ENCODE measurements at regions not wholly inside any gene's neighbourhood (a gene's known extent, or its start where the extent isn't known, plus 50 kb on each side); places are given as distances from the start of the nearest gene placed in this dataset.

- TF ChIP-seq, protein P1, sequence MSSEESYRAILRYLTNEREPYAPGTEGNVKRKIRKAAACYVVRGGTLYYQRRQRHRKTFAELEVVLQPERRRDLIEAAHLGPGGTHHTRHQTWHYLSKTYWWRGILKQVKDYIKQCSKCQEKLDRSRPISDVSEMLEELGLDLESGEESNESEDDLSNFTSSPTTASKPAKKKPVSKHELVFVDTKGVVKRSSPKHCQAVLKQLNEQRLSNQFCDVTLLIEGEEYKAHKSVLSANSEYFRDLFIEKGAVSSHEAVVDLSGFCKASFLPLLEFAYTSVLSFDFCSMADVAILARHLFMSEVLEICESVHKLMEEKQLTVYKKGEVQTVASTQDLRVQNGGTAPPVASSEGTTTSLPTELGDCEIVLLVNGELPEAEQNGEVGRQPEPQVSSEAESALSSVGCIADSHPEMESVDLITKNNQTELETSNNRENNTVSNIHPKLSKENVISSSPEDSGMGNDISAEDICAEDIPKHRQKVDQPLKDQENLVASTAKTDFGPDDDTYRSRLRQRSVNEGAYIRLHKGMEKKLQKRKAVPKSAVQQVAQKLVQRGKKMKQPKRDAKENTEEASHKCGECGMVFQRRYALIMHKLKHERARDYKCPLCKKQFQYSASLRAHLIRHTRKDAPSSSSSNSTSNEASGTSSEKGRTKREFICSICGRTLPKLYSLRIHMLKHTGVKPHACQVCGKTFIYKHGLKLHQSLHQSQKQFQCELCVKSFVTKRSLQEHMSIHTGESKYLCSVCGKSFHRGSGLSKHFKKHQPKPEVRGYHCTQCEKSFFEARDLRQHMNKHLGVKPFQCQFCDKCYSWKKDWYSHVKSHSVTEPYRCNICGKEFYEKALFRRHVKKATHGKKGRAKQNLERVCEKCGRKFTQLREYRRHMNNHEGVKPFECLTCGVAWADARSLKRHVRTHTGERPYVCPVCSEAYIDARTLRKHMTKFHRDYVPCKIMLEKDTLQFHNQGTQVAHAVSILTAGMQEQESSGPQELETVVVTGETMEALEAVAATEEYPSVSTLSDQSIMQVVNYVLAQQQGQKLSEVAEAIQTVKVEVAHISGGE (CRISPR knock-in tag; IDR thresholded peaks at IDR 0.05): no peak
- TF ChIP-seq CHD4 (IDR thresholded peaks at IDR 0.05) (no peak), SP1 (IDR thresholded peaks at IDR 0.05; ENCODE audit: low read depth, low read length) (no peak), RAD21 (IDR thresholded peaks at IDR 0.05; ENCODE audit: insufficient read depth, low read depth, low read length) (no peak), KLF5 (IDR thresholded peaks at IDR 0.05; ENCODE audit: partially characterized antibody) (no peak), NR2C2 (IDR thresholded peaks at IDR 0.05; ENCODE audit: borderline replicate concordance, control insufficient read depth, insufficient read length, low read depth) (no peak), PKNOX1 (IDR thresholded peaks at IDR 0.05) (no peak), TBL1XR1 (IDR thresholded peaks at IDR 0.05; ENCODE audit: low read depth, low read length) (no peak), PAX5 (IDR thresholded peaks at IDR 0.05; ENCODE audit: borderline replicate concordance, low read depth, low read length) (no peak), MEF2B (IDR thresholded peaks at IDR 0.05; ENCODE audit: partially characterized antibody, poor library complexity, severe bottlenecking) (no peak)
Measured at GRCh38 chr5:115435065-115435777, 109.4 kb downstream of the FEM1C start (continued).

All from GM12878 (cell line).